IMR-90 (cell line): ENCODE measurements at regions not wholly inside any gene's neighbourhood (a gene's known extent, or its start where the extent isn't known, plus 50 kb on each side); places are given as distances from the start of the nearest gene placed in this dataset.

Experiments used
- ATAC-seq: fragments of 200-7000 bp; cut with Tn5 transposase; 2 replicates; pipeline ENCODE4 v1.9.1; 2020; ENCODE audit warnings: low read depth, mild to moderate bottlenecking, moderate library complexity
- BruUV-seq: library from RNA; stranded (reverse); fragments of 400-500 nt; replicated peaks from 2 replicates; lab custom pipeline; 2021; lab: Mats Ljungman, UMichigan
- CTCF ChIA-PET: fragments of 300-600 bp; formaldehyde crosslinking; extraction: SDS; loops from one replicate; lab custom pipeline; 2021; ENCODE audit warnings: antibody characterized with exemption; lab: Yijun Ruan, JAX
- POLR2A ChIA-PET: fragments of 300-600 bp; sonication (Branson Sonifier 250); formaldehyde crosslinking; loops from one replicate; lab custom pipeline; 2022; ENCODE audit warnings: antibody characterized with exemption; ENCODE audit not compliant: unreplicated experiment; lab: Charles Lee
- DNase-seq: peaks from one replicate; pipeline ENCODE4 v3.0.0; 2013
- H2AFZ ChIP-seq: replicated peaks from 2 replicates; pipeline ENCODE3; 2013; ENCODE audit warnings: low read length, mild to moderate bottlenecking; ENCODE audit not compliant: poor library complexity
- H2AK5ac ChIP-seq: 2 replicates; pipeline ENCODE4 v1.6.1; 2013; ENCODE audit warnings: low read depth, low read length, inconsistent platforms
- H2AK9ac ChIP-seq: replicated peaks from 2 replicates; pipeline ENCODE3; 2013; ENCODE audit warnings: mild to moderate bottlenecking, low read depth, low read length, moderate library complexity; ENCODE audit not compliant: poor library complexity
- H2BK120ac ChIP-seq: 2 replicates; pipeline ENCODE4 v1.6.1; 2013; ENCODE audit warnings: low read depth, low read length, inconsistent platforms
- H2BK15ac ChIP-seq: 3 replicates; pipeline ENCODE4 v1.6.1; 2013; ENCODE audit warnings: low read depth, low read length, inconsistent platforms
- H2BK20ac ChIP-seq: 2 replicates; pipeline ENCODE4 v1.6.1; 2013; ENCODE audit warnings: low read depth, mild to moderate bottlenecking, inconsistent platforms, low read length, moderate library complexity
- H2BK5ac ChIP-seq: 2 replicates; pipeline ENCODE4 v1.6.1; 2013; ENCODE audit warnings: mild to moderate bottlenecking, low read depth, low read length, inconsistent platforms; ENCODE audit not compliant: poor library complexity, severe bottlenecking
- H3K14ac ChIP-seq: replicated peaks from 2 replicates; pipeline ENCODE4 v1.6.1; 2013; ENCODE audit warnings: low read depth, low read length, inconsistent platforms
- H3K18ac ChIP-seq: 2 replicates; pipeline ENCODE4 v1.6.1; 2013; ENCODE audit warnings: low read depth, low read length, control low read depth
- H3K23ac ChIP-seq: 2 replicates; pipeline ENCODE4 v1.6.1; 2013; ENCODE audit warnings: low read depth, low read length, inconsistent platforms
- H3K27ac ChIP-seq: 2 replicates; pipeline ENCODE4 v1.5.1; 2013; ENCODE audit warnings: mild to moderate bottlenecking, control low read depth, low read length; ENCODE audit not compliant: insufficient read depth
- H3K27me3 ChIP-seq: 2 replicates; pipeline ENCODE4 v1.6.1; 2013; ENCODE audit warnings: low read length; ENCODE audit not compliant: control insufficient read depth, insufficient read depth
- H3K36me3 ChIP-seq: 2 replicates; pipeline ENCODE4 v1.6.1; 2013; ENCODE audit warnings: low read length, mixed read lengths; ENCODE audit not compliant: control insufficient read depth, insufficient read depth
- H3K4ac ChIP-seq: 2 replicates; pipeline ENCODE4 v1.6.1; 2013; ENCODE audit warnings: low read depth, low read length, inconsistent platforms
- H3K4me1 ChIP-seq: 2 replicates; pipeline ENCODE4 v1.6.1; 2013; ENCODE audit warnings: low read length, mixed read lengths; ENCODE audit not compliant: control insufficient read depth, insufficient read depth
- H3K4me2 ChIP-seq: 2 replicates; pipeline ENCODE4 v1.6.1; 2013; ENCODE audit warnings: low read depth, mild to moderate bottlenecking, control low read depth, low read length, moderate library complexity
- H3K4me3 ChIP-seq: 2 replicates; pipeline ENCODE4 v1.5.1; 2013; ENCODE audit warnings: low read depth, mild to moderate bottlenecking, control low read depth, low read length, moderate library complexity; ENCODE audit not compliant: insufficient read depth
- H3K56ac ChIP-seq: 2 replicates; pipeline ENCODE4 v1.6.1; 2013; ENCODE audit warnings: low read length, inconsistent platforms; ENCODE audit not compliant: insufficient read depth; ENCODE audit errors: extremely low read depth
- H3K79me1 ChIP-seq, 2 experiments: 2 replicates each; pipeline ENCODE4 v1.6.1; 2013; ENCODE audit warnings: low read length in 2 of 2, inconsistent platforms in 1 of 2, low read depth in 1 of 2
- H3K9ac ChIP-seq: 2 replicates; pipeline ENCODE4 v1.6.1; 2013; ENCODE audit warnings: low read depth, low read length, control low read depth
- H3K9me1 ChIP-seq: 2 replicates; pipeline ENCODE4 v1.6.1; 2013; ENCODE audit warnings: low read length, inconsistent platforms; ENCODE audit not compliant: insufficient read depth
- H3K9me3 ChIP-seq: 2 replicates; pipeline ENCODE4 v1.6.1; 2013; ENCODE audit warnings: low read length; ENCODE audit not compliant: control insufficient read depth, insufficient read depth
- H4K20me1 ChIP-seq: 2 replicates; pipeline ENCODE4 v1.6.1; 2013; ENCODE audit warnings: low read length, inconsistent platforms; ENCODE audit not compliant: insufficient read depth
- H4K5ac ChIP-seq: 2 replicates; pipeline ENCODE4 v1.6.1; 2013; ENCODE audit warnings: mild to moderate bottlenecking, low read depth, low read length, control low read depth
- H4K8ac ChIP-seq, 2 experiments: 2 replicates each; pipeline ENCODE4 v1.6.1; 2013; ENCODE audit warnings: low read depth in 2 of 2, low read length in 2 of 2, control low read depth in 1 of 2, inconsistent platforms in 1 of 2
- H4K91ac ChIP-seq: 2 replicates; pipeline ENCODE4 v1.6.1; 2013; ENCODE audit warnings: low read depth, low read length, inconsistent platforms; ENCODE audit not compliant: insufficient read depth
- BHLHE40 ChIP-seq: fragments of 150-350 bp; IDR thresholded peaks from 2 replicates; pipeline ENCODE4 v1.6.1; 2016; ENCODE audit warnings: mild to moderate bottlenecking, low read depth, low read length
- CEBPB ChIP-seq: IDR thresholded peaks from 2 replicates; pipeline ENCODE4 v1.6.1; 2012; ENCODE audit warnings: low read depth, low read length, improper control_type of control experiment
- CTCF ChIP-seq: conservative IDR thresholded peaks from 2 replicates; pipeline ENCODE4 v1.5.1; 2012; ENCODE audit warnings: mild to moderate bottlenecking, low read depth, low read length, improper control_type of control experiment
- MAFK ChIP-seq: IDR thresholded peaks from 2 replicates; pipeline ENCODE4 v1.6.1; 2012; ENCODE audit warnings: low read depth, low read length, improper control_type of control experiment
- MAZ ChIP-seq: IDR thresholded peaks from 2 replicates; pipeline ENCODE4 v1.6.1; 2012; ENCODE audit warnings: low read depth, mild to moderate bottlenecking, low read length, improper control_type of control experiment, moderate library complexity, borderline replicate concordance
- MXI1 ChIP-seq: IDR thresholded peaks from 2 replicates; pipeline ENCODE4 v1.6.1; 2012; ENCODE audit warnings: low read depth, mild to moderate bottlenecking, low read length, moderate library complexity, borderline replicate concordance
- NFE2L2 ChIP-seq: fragments of 150-350 bp; IDR thresholded peaks from 2 replicates; pipeline ENCODE4 v1.6.1; 2016; ENCODE audit warnings: low read depth, mild to moderate bottlenecking, low read length
- POLR2A ChIP-seq: IDR thresholded peaks from 2 replicates; pipeline ENCODE4 v1.6.1; 2012; ENCODE audit warnings: mild to moderate bottlenecking, low read depth, low read length
- RAD21 ChIP-seq: IDR thresholded peaks from 2 replicates; pipeline ENCODE4 v1.6.1; 2012; ENCODE audit warnings: low read length, improper control_type of control experiment
- RCOR1 ChIP-seq: IDR thresholded peaks from 2 replicates; pipeline ENCODE4 v1.6.1; 2012; ENCODE audit warnings: mild to moderate bottlenecking, low read length, improper control_type of control experiment; ENCODE audit not compliant: insufficient replicate concordance
- RFX5 ChIP-seq: IDR thresholded peaks from 2 replicates; pipeline ENCODE4 v1.8.0; 2012; ENCODE audit warnings: low read depth, mild to moderate bottlenecking, low read length, moderate library complexity
- SMC3 ChIP-seq: fragments of 150-350 bp; IDR thresholded peaks from 2 replicates; pipeline ENCODE4 v1.6.1; 2016; ENCODE audit warnings: low read depth, mild to moderate bottlenecking, antibody characterized with exemption, low read length, moderate library complexity
- WGBS, 2 experiments: methylation state at CpG; one replicate each; pipeline versions ENCODE4 v1.1.5 to v1.1.7; 2013; ENCODE audit warnings: missing lambda C conversion rate in 2 of 2; ENCODE audit not compliant: insufficient read length in 1 of 2; ENCODE audit errors: extremely low coverage in 2 of 2; 5-methylcytosine and 5-hydroxymethylcytosine counted together
- dilution Hi-C: fragments of 300-500 bp; cut with HindIII; formaldehyde crosslinking; loops from one replicate; pipeline ENCODE4 v1.14.3; 2018; ENCODE audit warnings: low sequenced_read_pairs; ENCODE audit not compliant: unreplicated experiment
- in situ Hi-C: fragments of 300-500 bp; cut with MboI; formaldehyde crosslinking; loops from 3 replicates; pipeline ENCODE4 v1.14.3; 2019; ENCODE audit warnings: low sequenced_read_pairs, inconsistent platforms, mixed read lengths
- intact Hi-C: fragments of 100-400 bp; cut with micrococcal nuclease; formaldehyde crosslinking; loops from 2 replicates; pipeline ENCODE4 v1.10.0; 2022
- TF ChIP-seq, protein P1 (sequence below): fragments of 150-350 bp; IDR thresholded peaks from 2 replicates; pipeline ENCODE4 v1.6.1; 2017; ENCODE audit warnings: mild to moderate bottlenecking, antibody characterized with exemption, low read length, low read depth

GRCh38 chr2:161101406-161101805 lies 58.8 kb upstream of the TANK start:
- DNase-seq (no peak), ATAC-seq (no peak)
- POLR2A ChIA-PET, result no interaction called here
- Histone ChIP-seq H4K91ac (no peak overlapping the region), H2BK20ac (no peak overlapping the region), H2AK9ac (no peak overlapping the region), H3K27me3 (no peaks in the 10 kb centered on the region), H3K27ac (no peak overlapping the region), H2AK5ac (no peak overlapping the region), H3K23ac (no peak overlapping the region), H4K20me1 (no peaks in the 10 kb centered on the region), H2BK120ac (no peak overlapping the region), H2BK15ac (no peak overlapping the region), H3K4me1 (no peaks in the 10 kb centered on the region; the same call in 1 of the 2 replicates), H4K5ac (no peak overlapping the region), H3K36me3 (no peaks in the 10 kb centered on the region), H2BK5ac (no peak overlapping the region), H3K9me1 (no peaks in the 10 kb centered on the region), H3K18ac (no peak overlapping the region), H3K56ac (no peak overlapping the region), H4K8ac (no peak overlapping the region), H3K4me2 (no peak overlapping the region), H3K4ac (no peak overlapping the region), H3K14ac (no peak overlapping the region), H3K4me3 (no peak overlapping the region), H3K9me3 (no peaks in the 10 kb centered on the region), H3K9ac (no peak overlapping the region), H2AFZ (no peak overlapping the region), H3K79me1 (no peaks in the 10 kb centered on the region)
- no TSS peak for BruUV-seq
- WGBS, 2 experiments, result no CpG with 5 or more reads among the region's 2 CpGs
- dilution Hi-C loops, result no loop called here
- CTCF ChIA-PET, result no interaction called here
- in situ Hi-C loops, result no loop called here
- intact Hi-C loops, result no loop called here
- TF ChIP-seq RCOR1 (no peak), MAFK (no peak), CTCF (no peak), RFX5 (no peak), MAZ (no peak), NFE2L2 (no peak), RAD21 (no peak), POLR2A (no peak), CEBPB (no peak), MXI1 (no peak), SMC3 (no peak), BHLHE40 (no peak)
- TF ChIP-seq, protein P1, sequence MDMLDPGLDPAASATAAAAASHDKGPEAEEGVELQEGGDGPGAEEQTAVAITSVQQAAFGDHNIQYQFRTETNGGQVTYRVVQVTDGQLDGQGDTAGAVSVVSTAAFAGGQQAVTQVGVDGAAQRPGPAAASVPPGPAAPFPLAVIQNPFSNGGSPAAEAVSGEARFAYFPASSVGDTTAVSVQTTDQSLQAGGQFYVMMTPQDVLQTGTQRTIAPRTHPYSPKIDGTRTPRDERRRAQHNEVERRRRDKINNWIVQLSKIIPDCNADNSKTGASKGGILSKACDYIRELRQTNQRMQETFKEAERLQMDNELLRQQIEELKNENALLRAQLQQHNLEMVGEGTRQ, result no peak
